IMR-90 (cell line): ENCODE measurements at regions not wholly inside any gene's neighbourhood (a gene's known extent, or its start where the extent isn't known, plus 50 kb on each side); places are given as distances from the start of the nearest gene placed in this dataset.

Experiments used
- ATAC-seq: fragments of 200-7000 bp; cut with Tn5 transposase; 2 replicates; pipeline ENCODE4 v1.9.1; 2020; ENCODE audit warnings: low read depth, mild to moderate bottlenecking, moderate library complexity
- BruUV-seq: library from RNA; stranded (reverse); fragments of 400-500 nt; replicated peaks from 2 replicates; lab custom pipeline; 2021; lab: Mats Ljungman, UMichigan
- CTCF ChIA-PET: fragments of 300-600 bp; formaldehyde crosslinking; extraction: SDS; loops from one replicate; lab custom pipeline; 2021; ENCODE audit warnings: antibody characterized with exemption; lab: Yijun Ruan, JAX
- POLR2A ChIA-PET: fragments of 300-600 bp; sonication (Branson Sonifier 250); formaldehyde crosslinking; loops from one replicate; lab custom pipeline; 2022; ENCODE audit warnings: antibody characterized with exemption; ENCODE audit not compliant: unreplicated experiment; lab: Charles Lee
- DNase-seq: peaks from one replicate; pipeline ENCODE4 v3.0.0; 2013
- H2AFZ ChIP-seq: replicated peaks from 2 replicates; pipeline ENCODE3; 2013; ENCODE audit warnings: low read length, mild to moderate bottlenecking; ENCODE audit not compliant: poor library complexity
- H2AK5ac ChIP-seq: 2 replicates; pipeline ENCODE4 v1.6.1; 2013; ENCODE audit warnings: low read depth, low read length, inconsistent platforms
- H2AK9ac ChIP-seq: replicated peaks from 2 replicates; pipeline ENCODE3; 2013; ENCODE audit warnings: mild to moderate bottlenecking, low read depth, low read length, moderate library complexity; ENCODE audit not compliant: poor library complexity
- H2BK120ac ChIP-seq: 2 replicates; pipeline ENCODE4 v1.6.1; 2013; ENCODE audit warnings: low read depth, low read length, inconsistent platforms
- H2BK15ac ChIP-seq: 3 replicates; pipeline ENCODE4 v1.6.1; 2013; ENCODE audit warnings: low read depth, low read length, inconsistent platforms
- H2BK20ac ChIP-seq: 2 replicates; pipeline ENCODE4 v1.6.1; 2013; ENCODE audit warnings: low read depth, mild to moderate bottlenecking, inconsistent platforms, low read length, moderate library complexity
- H2BK5ac ChIP-seq: 2 replicates; pipeline ENCODE4 v1.6.1; 2013; ENCODE audit warnings: mild to moderate bottlenecking, low read depth, low read length, inconsistent platforms; ENCODE audit not compliant: poor library complexity, severe bottlenecking
- H3K14ac ChIP-seq: replicated peaks from 2 replicates; pipeline ENCODE4 v1.6.1; 2013; ENCODE audit warnings: low read depth, low read length, inconsistent platforms
- H3K18ac ChIP-seq: 2 replicates; pipeline ENCODE4 v1.6.1; 2013; ENCODE audit warnings: low read depth, low read length, control low read depth
- H3K23ac ChIP-seq: 2 replicates; pipeline ENCODE4 v1.6.1; 2013; ENCODE audit warnings: low read depth, low read length, inconsistent platforms
- H3K27ac ChIP-seq: 2 replicates; pipeline ENCODE4 v1.5.1; 2013; ENCODE audit warnings: mild to moderate bottlenecking, control low read depth, low read length; ENCODE audit not compliant: insufficient read depth
- H3K27me3 ChIP-seq: 2 replicates; pipeline ENCODE4 v1.6.1; 2013; ENCODE audit warnings: low read length; ENCODE audit not compliant: control insufficient read depth, insufficient read depth
- H3K36me3 ChIP-seq: 2 replicates; pipeline ENCODE4 v1.6.1; 2013; ENCODE audit warnings: low read length, mixed read lengths; ENCODE audit not compliant: control insufficient read depth, insufficient read depth
- H3K4ac ChIP-seq: 2 replicates; pipeline ENCODE4 v1.6.1; 2013; ENCODE audit warnings: low read depth, low read length, inconsistent platforms
- H3K4me1 ChIP-seq: 2 replicates; pipeline ENCODE4 v1.6.1; 2013; ENCODE audit warnings: low read length, mixed read lengths; ENCODE audit not compliant: control insufficient read depth, insufficient read depth
- H3K4me2 ChIP-seq: 2 replicates; pipeline ENCODE4 v1.6.1; 2013; ENCODE audit warnings: low read depth, mild to moderate bottlenecking, control low read depth, low read length, moderate library complexity
- H3K4me3 ChIP-seq: 2 replicates; pipeline ENCODE4 v1.5.1; 2013; ENCODE audit warnings: low read depth, mild to moderate bottlenecking, control low read depth, low read length, moderate library complexity; ENCODE audit not compliant: insufficient read depth
- H3K56ac ChIP-seq: 2 replicates; pipeline ENCODE4 v1.6.1; 2013; ENCODE audit warnings: low read length, inconsistent platforms; ENCODE audit not compliant: insufficient read depth; ENCODE audit errors: extremely low read depth
- H3K79me1 ChIP-seq, 2 experiments: 2 replicates each; pipeline ENCODE4 v1.6.1; 2013; ENCODE audit warnings: low read length in 2 of 2, inconsistent platforms in 1 of 2, low read depth in 1 of 2
- H3K9ac ChIP-seq: 2 replicates; pipeline ENCODE4 v1.6.1; 2013; ENCODE audit warnings: low read depth, low read length, control low read depth
- H3K9me1 ChIP-seq: 2 replicates; pipeline ENCODE4 v1.6.1; 2013; ENCODE audit warnings: low read length, inconsistent platforms; ENCODE audit not compliant: insufficient read depth
- H3K9me3 ChIP-seq: 2 replicates; pipeline ENCODE4 v1.6.1; 2013; ENCODE audit warnings: low read length; ENCODE audit not compliant: control insufficient read depth, insufficient read depth
- H4K20me1 ChIP-seq: 2 replicates; pipeline ENCODE4 v1.6.1; 2013; ENCODE audit warnings: low read length, inconsistent platforms; ENCODE audit not compliant: insufficient read depth
- H4K5ac ChIP-seq: 2 replicates; pipeline ENCODE4 v1.6.1; 2013; ENCODE audit warnings: mild to moderate bottlenecking, low read depth, low read length, control low read depth
- H4K8ac ChIP-seq, 2 experiments: 2 replicates each; pipeline ENCODE4 v1.6.1; 2013; ENCODE audit warnings: low read depth in 2 of 2, low read length in 2 of 2, control low read depth in 1 of 2, inconsistent platforms in 1 of 2
- H4K91ac ChIP-seq: 2 replicates; pipeline ENCODE4 v1.6.1; 2013; ENCODE audit warnings: low read depth, low read length, inconsistent platforms; ENCODE audit not compliant: insufficient read depth
- FOS ChIP-seq: fragments of 150-350 bp; IDR thresholded peaks from 2 replicates; pipeline ENCODE4 v1.6.1; 2016; ENCODE audit warnings: low read depth, low read length
- NFE2L2 ChIP-seq: fragments of 150-350 bp; IDR thresholded peaks from 2 replicates; pipeline ENCODE4 v1.6.1; 2016; ENCODE audit warnings: low read depth, mild to moderate bottlenecking, low read length
- RAD21 ChIP-seq: IDR thresholded peaks from 2 replicates; pipeline ENCODE4 v1.6.1; 2012; ENCODE audit warnings: low read length, improper control_type of control experiment
- SMC3 ChIP-seq: fragments of 150-350 bp; IDR thresholded peaks from 2 replicates; pipeline ENCODE4 v1.6.1; 2016; ENCODE audit warnings: low read depth, mild to moderate bottlenecking, antibody characterized with exemption, low read length, moderate library complexity
- WGBS, 2 experiments: methylation state at CpG; one replicate each; pipeline versions ENCODE4 v1.1.5 to v1.1.7; 2013; ENCODE audit warnings: missing lambda C conversion rate in 2 of 2; ENCODE audit not compliant: insufficient read length in 1 of 2; ENCODE audit errors: extremely low coverage in 2 of 2; 5-methylcytosine and 5-hydroxymethylcytosine counted together
- dilution Hi-C: fragments of 300-500 bp; cut with HindIII; formaldehyde crosslinking; loops from one replicate; pipeline ENCODE4 v1.14.3; 2018; ENCODE audit warnings: low sequenced_read_pairs; ENCODE audit not compliant: unreplicated experiment
- in situ Hi-C: fragments of 300-500 bp; cut with MboI; formaldehyde crosslinking; loops from 3 replicates; pipeline ENCODE4 v1.14.3; 2019; ENCODE audit warnings: low sequenced_read_pairs, inconsistent platforms, mixed read lengths
- intact Hi-C: fragments of 100-400 bp; cut with micrococcal nuclease; formaldehyde crosslinking; loops from 2 replicates; pipeline ENCODE4 v1.10.0; 2022
- TF ChIP-seq, protein P1 (sequence below): fragments of 150-350 bp; IDR thresholded peaks from 2 replicates; pipeline ENCODE4 v1.6.1; 2017; ENCODE audit warnings: mild to moderate bottlenecking, antibody characterized with exemption, low read length, low read depth

DNA sequence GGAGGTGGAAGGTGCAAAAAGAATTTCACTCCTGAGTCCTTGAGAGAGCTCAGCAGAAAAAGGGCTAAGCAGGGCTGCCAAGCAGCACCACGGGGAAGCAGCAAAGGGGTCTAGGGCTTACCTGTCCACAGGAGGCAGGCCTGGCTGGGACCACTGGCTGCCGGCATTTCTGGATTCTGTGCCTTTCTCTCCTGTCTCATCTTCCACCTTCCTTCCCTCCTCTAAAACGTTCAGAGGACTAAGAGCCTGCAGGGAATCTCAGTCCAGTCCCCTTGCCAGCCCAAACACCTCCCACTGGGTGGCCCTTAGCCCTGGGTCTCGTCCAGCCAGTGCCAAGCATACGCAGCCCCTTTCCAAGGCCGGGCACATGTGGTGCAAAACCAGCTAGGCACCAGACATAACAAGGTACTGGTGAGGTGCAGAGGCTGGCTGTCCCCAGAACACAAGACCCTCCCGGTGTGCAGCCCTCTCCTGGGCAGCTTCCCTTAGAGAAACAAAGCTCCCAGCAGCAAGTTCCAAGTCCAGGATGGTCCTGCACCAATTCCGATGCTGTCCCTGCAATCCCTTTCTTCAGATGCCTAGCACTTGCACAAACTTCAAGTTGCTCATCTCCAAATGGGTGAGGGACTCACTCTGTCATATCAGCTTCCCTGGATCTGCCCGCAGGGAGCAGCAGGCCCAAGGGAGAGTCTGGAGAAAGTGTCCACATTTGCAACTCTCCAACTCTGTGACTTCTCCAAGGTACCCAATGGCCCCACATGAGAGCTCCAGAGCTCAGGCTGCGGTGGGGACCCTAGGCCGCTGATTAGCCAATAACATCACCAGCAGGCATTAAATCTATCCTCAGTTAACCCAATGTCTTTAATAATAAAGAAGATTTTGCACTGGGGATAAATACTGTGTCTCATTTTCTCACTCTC lies 126.3 kb downstream of the C5orf15 start:
- H3K4me3 ChIP-seq, result no peak overlapping the region
- H3K18ac ChIP-seq, result no peak overlapping the region
- no peak overlapping the region for H3K56ac ChIP-seq
- in situ Hi-C loops (no loop called here), intact Hi-C loops (no loop called here), dilution Hi-C loops (no loop called here)
- no peaks in the 10 kb centered on the region for H3K9me3 ChIP-seq
- H3K27ac ChIP-seq, result no peak overlapping the region
- H2BK5ac ChIP-seq, result no peak overlapping the region
- no peak overlapping the region for H4K5ac ChIP-seq
- H3K9me1 ChIP-seq, result no peaks in the 10 kb centered on the region
- no peak overlapping the region for H3K23ac ChIP-seq
- H4K91ac ChIP-seq, result no peak overlapping the region
- no peak for DNase-seq
- H3K14ac ChIP-seq, result no peak overlapping the region
- CTCF ChIA-PET, result no interaction called here
- no TSS peak for BruUV-seq
- no peaks in the 10 kb centered on the region for H3K4me1 ChIP-seq
- no peak overlapping the region for H2AFZ ChIP-seq
- no peak overlapping the region for H4K8ac ChIP-seq
- H3K36me3 ChIP-seq, result no peaks in the 10 kb centered on the region
- POLR2A ChIA-PET, result no interaction called here
- no peaks in the 10 kb centered on the region for H4K20me1 ChIP-seq
- H2AK5ac ChIP-seq, result no peak overlapping the region
- H2AK9ac ChIP-seq, result no peak overlapping the region
- H3K79me1 ChIP-seq, result no peaks in the 10 kb centered on the region
- no peak overlapping the region for H3K4me2 ChIP-seq
- WGBS, 2 experiments, result 53% methylated on average over 3 of the region's 11 CpGs; no CpG with 5 or more reads in 1 of the 2 experiments
- no peak overlapping the region for H3K9ac ChIP-seq
- H2BK20ac ChIP-seq, result no peak overlapping the region
- TF ChIP-seq FOS (no peak), RAD21 (no peak), NFE2L2 (no peak), SMC3 (no peak)
- TF ChIP-seq, protein P1, sequence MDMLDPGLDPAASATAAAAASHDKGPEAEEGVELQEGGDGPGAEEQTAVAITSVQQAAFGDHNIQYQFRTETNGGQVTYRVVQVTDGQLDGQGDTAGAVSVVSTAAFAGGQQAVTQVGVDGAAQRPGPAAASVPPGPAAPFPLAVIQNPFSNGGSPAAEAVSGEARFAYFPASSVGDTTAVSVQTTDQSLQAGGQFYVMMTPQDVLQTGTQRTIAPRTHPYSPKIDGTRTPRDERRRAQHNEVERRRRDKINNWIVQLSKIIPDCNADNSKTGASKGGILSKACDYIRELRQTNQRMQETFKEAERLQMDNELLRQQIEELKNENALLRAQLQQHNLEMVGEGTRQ, result no peak
- ATAC-seq, result no peak
- H2BK15ac ChIP-seq, result no peak overlapping the region
- no peak overlapping the region for H3K4ac ChIP-seq
- H2BK120ac ChIP-seq, result no peak overlapping the region
- peaks cover 7% of the 10 kb centered on the region for H3K27me3 ChIP-seq
